DMS153 (cell line): ENCODE measurements at regions not wholly inside any gene's neighbourhood (a gene's known extent, or its start where the extent isn't known, plus 50 kb on each side); places are given as distances from the start of the nearest gene placed in this dataset.
"Not testable (repeated sequence)": the region's sequence is repeated elsewhere in the genome, so short reads cannot be mapped to it uniquely, and the experiment has no call there.

Source experiments
- DNase-seq: peaks from one replicate; lab custom pipeline; 2025; lab: John Stamatoyannopoulos, UW

GRCh38 chr5:125661584-125661983, 761.6 kb upstream of the GRAMD2B start:
- no peak for DNase-seq

GRCh38 chr5:125668884-125669283, 754.3 kb upstream of the GRAMD2B start:
- DNase-seq = no peak

DNA sequence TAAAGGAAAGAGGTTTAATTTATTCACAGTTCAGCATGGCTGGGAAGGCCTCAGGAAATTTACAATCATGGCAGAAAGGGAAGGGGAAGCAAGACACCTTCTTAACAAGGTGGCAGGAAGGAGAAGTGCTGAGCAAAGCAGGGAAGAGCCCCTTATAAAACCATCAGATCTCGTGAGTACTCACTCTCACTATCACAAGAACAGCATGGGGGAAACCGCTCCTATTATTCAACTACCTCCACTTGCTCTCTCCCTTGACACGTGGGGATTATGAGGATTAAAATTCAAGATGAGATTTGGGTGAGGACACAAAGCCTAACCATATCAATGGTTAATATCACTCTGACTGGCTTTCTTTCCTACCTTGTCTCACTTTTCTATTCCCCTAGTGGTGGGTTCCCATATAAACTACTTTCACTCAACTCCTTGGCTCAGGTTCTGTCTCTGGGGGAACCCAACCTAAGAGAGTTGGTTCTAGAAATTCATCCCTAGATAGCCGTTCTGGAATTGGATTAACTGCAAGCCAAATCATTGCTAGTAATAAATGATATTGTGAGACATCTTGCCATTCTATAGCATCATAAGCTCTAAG, 749.8 kb upstream of the GRAMD2B start:
- no peak for DNase-seq

DNA sequence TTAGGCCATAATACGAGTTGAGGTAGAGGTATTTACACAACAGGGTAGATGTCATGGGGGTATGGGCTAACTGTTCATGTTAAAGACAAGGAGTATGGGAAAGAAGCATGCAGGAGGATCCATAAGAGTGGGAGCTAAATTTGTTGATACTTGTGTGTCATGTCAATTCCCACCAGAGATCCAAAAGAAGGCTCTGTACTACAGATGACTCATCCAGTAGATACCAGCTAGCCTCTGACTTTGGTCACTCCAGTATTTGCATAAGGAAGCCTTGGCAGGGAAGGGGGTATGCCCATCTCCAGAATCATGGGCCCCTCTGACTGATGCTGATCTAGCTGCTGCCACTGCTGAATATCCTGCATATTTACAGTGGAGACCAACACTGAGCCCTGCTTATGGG, 743.7 kb upstream of the GRAMD2B start:
- DNase-seq = no peak

DNA sequence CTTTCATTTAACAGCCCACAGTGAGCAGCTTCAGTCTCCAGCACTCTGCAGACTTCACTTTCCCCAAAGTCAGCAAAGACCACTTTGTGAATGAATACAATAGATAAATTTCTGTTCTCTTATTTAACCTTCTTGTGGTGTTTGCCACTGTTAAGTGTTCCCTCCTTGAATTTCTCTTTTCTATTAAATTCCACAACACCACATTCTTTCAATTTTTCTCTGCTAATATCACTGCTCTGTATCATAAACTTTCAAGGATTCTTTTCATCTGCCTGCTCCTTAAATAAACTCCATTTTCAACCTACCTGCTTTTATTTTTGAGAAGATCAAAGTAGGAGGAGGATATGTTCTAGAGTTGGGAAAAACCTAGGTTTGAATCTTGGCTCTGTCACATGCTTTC, 739.5 kb upstream of the GRAMD2B start:
- no peak for DNase-seq

GRCh38 chr5:125685771-125686170, 737.4 kb upstream of the GRAMD2B start:
- DNase-seq = no peak

- not testable (repeated sequence) for DNase-seq
These were observed 731.3 kb upstream of the GRAMD2B start for GRCh38 chr5:125691738-125692530.

GRCh38 chr5:125695996-125696655, 727.1 kb upstream of the GRAMD2B start:
- DNase-seq = no peak

DNA sequence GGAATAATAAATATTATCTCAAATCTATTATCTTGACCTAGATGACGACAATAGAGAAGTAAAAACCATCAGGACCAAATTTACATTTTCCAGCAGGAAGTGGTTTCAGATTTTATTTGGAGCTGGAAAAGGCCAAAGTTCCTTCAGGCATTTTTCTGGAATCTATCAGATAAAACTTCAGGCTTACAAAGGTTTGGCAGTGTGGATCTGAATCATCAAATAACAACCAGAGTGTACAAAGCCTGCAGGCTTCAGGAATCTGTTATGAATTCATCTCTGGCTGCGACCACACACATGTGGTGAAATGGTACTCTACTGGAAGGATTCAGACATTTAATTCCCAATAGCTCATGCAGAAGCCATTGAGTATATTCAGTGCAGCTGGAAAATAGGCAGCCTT, 726.4 kb upstream of the GRAMD2B start:
- no peak for DNase-seq

DNA sequence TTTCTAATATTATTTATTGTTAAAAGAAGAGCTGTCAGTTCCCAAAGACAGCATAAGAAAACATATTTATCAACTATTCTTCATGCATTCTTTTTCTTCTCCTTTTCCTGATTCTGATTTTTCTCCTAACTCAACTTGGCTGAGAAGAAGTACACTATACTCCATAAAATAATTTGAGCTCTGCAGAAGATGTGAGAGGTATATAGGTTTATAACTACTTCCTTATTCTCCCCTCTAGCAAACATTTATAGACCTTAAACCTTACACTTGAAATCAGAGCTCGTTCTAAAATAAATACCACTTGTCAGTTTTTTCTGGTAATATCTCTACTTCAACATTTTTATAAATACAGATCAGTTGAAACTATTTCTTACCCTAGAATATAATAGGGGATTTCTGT, 724.8 kb upstream of the GRAMD2B start:
- DNase-seq = no peak

DNA sequence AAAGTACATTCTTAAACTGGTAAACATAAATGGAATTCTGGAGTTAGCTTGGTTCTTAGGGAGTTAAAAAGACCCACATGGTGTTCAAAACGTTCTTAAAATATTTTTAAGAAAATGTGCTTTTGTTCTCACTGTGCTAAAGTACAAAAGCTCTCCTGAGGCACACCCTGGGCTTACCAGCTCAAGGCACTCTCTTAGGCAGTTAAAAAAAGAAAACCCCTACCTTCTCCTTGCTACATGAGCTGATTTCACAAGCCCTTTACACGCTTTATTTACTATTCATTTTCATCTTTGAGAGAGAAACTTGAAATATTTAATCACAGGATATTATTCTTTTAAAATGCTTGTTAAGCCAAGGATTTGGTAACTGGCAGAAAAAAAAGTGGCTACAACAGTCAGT, 723.3 kb upstream of the GRAMD2B start:
- no peak for DNase-seq

- peak; percentile 85 for DNase-seq
These were observed 722.8 kb upstream of the GRAMD2B start for GRCh38 chr5:125700380-125700861.

GRCh38 chr5:125703616-125704015, 719.6 kb upstream of the GRAMD2B start:
- DNase-seq = no peak

DNA sequence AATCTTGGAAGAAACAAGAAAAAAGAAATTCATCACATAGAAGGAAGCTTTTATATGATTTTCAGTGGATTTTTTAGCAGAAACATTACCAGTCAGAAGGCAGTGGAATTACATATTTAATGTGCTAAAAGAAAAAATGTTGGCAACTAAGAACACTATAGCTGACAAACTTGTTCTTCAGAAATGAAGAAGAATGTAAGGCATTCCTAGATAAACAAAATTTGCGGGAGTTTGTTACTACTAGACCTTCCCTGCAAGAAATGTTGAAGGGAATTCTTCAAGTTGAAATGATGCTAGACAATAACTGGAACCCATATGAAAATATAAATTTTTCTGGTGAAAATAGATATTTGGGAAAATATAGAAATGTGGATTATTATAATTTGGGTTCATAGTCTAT, 718.3 kb upstream of the GRAMD2B start:
- no peak for DNase-seq

- no peak for DNase-seq
These were observed 714.6 kb upstream of the GRAMD2B start for GRCh38 chr5:125708583-125708982.

DNA sequence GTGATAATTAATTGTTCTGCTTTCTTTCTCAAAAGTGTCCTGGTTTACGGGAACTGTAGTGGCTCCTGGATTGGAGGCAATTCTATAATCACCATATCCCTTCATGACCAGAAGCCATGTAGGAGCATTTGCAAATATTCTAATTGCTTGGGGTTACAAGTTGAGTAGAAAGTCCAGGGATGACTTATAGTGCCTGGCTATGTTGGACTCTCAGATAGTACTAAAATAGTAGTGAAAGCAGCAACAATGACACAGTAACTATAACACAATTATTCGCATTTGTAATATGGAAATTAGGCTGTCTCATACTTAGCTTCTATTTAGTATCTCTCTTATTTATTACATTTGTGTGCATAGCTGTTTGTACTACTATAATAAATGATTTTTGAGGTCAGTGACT, 712.5 kb upstream of the GRAMD2B start:
- no peak for DNase-seq

GRCh38 chr5:125712397-125712796, 710.8 kb upstream of the GRAMD2B start:
- no peak for DNase-seq

GRCh38 chr5:125713109-125713805, 710.0 kb upstream of the GRAMD2B start:
- DNase-seq = no peak

DNA sequence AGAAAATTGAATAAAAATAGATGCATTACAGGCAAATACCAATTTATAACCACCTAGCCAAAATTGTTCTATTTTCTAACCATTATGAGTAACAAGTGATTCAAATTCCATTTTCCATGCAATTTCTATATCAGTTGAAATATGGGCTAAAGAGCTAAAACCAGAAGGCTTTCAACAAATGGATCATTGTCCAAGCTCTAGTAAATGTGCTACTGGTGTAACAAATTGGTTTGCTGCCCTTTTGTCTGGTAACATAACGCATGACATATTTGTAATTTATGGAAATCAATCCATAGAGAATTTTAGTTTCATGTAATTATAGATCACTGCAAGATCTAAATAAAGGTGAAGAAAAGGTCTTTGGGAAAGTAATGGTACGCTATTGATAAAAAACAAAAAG, 708.0 kb upstream of the GRAMD2B start:
- no peak for DNase-seq

- DNase-seq = no peak
These were observed 706.0 kb upstream of the GRAMD2B start for GRCh38 chr5:125717209-125717608.

GRCh38 chr5:125719681-125720347, 703.4 kb upstream of the GRAMD2B start:
- DNase-seq = peak; percentile 94

DNA sequence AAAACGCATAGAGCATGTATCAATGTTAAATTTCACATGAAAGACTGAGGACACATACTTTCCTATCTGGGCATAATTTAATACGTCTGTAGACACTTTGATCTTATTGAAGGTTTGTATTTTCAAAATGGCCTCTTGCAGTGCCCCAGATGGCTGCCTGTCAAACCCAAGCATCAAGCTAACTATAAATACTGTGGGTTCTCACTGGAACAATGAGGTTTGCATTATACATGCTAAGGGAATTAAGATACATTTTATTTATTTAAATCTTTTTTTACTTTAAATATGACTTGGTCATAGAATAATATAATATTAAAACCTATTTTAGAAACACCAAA, 702.9 kb upstream of the GRAMD2B start:
- no peak for DNase-seq
